OCI-LY1 (cell line): ENCODE measurements at regions not wholly inside any gene's neighbourhood (a gene's known extent, or its start where the extent isn't known, plus 50 kb on each side); places are given as distances from the start of the nearest gene placed in this dataset.

Experiments used
- H2AFZ ChIP-seq: fragments of 200-600 bp; sonication (generic), shearing (Covaris generic); 2 replicates; pipeline ENCODE4 v1.6.0; 2014; ENCODE audit warnings: antibody characterized with exemption, mild to moderate bottlenecking, low read length
- H3F3A ChIP-seq: fragments of 200-600 bp; sonication (generic), shearing (Covaris generic); 2 replicates; pipeline ENCODE4 v1.6.0; 2014; ENCODE audit warnings: mild to moderate bottlenecking, antibody characterized with exemption, low read length, moderate library complexity; ENCODE audit not compliant: insufficient read depth
- H3K27ac ChIP-seq: fragments of 200-600 bp; sonication (generic); 2 replicates; pipeline ENCODE4 v1.5.1; 2014; ENCODE audit warnings: low read length, mixed run types, mild to moderate bottlenecking, low read depth; ENCODE audit not compliant: poor library complexity, severe bottlenecking
- H3K27me3 ChIP-seq: fragments of 200-600 bp; sonication (generic); 2 replicates; pipeline ENCODE4 v1.6.0; 2014; ENCODE audit warnings: antibody characterized with exemption, mild to moderate bottlenecking, low read length, moderate library complexity; ENCODE audit not compliant: insufficient read depth
- H3K36me3 ChIP-seq: fragments of 200-600 bp; sonication (generic); 2 replicates; pipeline ENCODE4 v1.6.1; 2014; ENCODE audit warnings: mild to moderate bottlenecking, antibody characterized with exemption, low read length, moderate library complexity, mixed read lengths; ENCODE audit not compliant: insufficient read depth
- H3K4me1 ChIP-seq: fragments of 200-600 bp; sonication (generic); 2 replicates; pipeline ENCODE4 v1.5.1; 2014; ENCODE audit warnings: mild to moderate bottlenecking, low read length, moderate library complexity; ENCODE audit not compliant: insufficient read depth, severe bottlenecking
- H3K4me2 ChIP-seq: fragments of 200-600 bp; sonication (generic), shearing (Covaris generic); 2 replicates; pipeline ENCODE4 v1.6.1; 2014; ENCODE audit warnings: low read length
- H3K4me3 ChIP-seq: fragments of 200-600 bp; sonication (generic); 2 replicates; pipeline ENCODE4 v1.5.1; 2014; ENCODE audit warnings: low read length, low read depth, mild to moderate bottlenecking, mixed read lengths; ENCODE audit not compliant: poor library complexity, severe bottlenecking
- H3K79me2 ChIP-seq: fragments of 200-600 bp; shearing (Covaris generic); 2 replicates; pipeline ENCODE4 v1.6.1; 2016; ENCODE audit warnings: mixed run types, low read length, mixed read lengths; ENCODE audit not compliant: insufficient read depth
- H3K9ac ChIP-seq: fragments of 200-600 bp; sonication (generic), shearing (Covaris generic); 2 replicates; pipeline ENCODE4 v1.6.1; 2014; ENCODE audit warnings: mild to moderate bottlenecking, low read length, mixed read lengths
- H3K9me2 ChIP-seq: fragments of 200-600 bp; sonication (generic), shearing (Covaris generic); 2 replicates; pipeline ENCODE4 v1.6.1; 2014; ENCODE audit warnings: low read depth, mild to moderate bottlenecking, low read length, mixed read lengths
- H3K9me3 ChIP-seq: fragments of 200-600 bp; shearing (Covaris generic); 2 replicates; pipeline ENCODE4 v1.6.1; 2014; ENCODE audit warnings: low read length, mixed read lengths
- H4K20me1 ChIP-seq: fragments of 200-600 bp; sonication (generic), shearing (Covaris generic); 2 replicates; pipeline ENCODE4 v1.6.0; 2016; ENCODE audit warnings: mild to moderate bottlenecking, low read length; ENCODE audit not compliant: insufficient read depth
- EZH2 ChIP-seq: fragments of 200-600 bp; sonication (generic), shearing (Covaris generic); IDR thresholded peaks from 2 replicates; pipeline ENCODE4 v1.8.0; 2017; ENCODE audit warnings: borderline replicate concordance, mixed run types, mild to moderate bottlenecking, antibody characterized with exemption, low read length, moderate library complexity, mixed read lengths
- TF ChIP-seq, protein P1 (sequence below): fragments of 200-600 bp; sonication (generic), shearing (Covaris generic); IDR thresholded peaks from 2 replicates; pipeline ENCODE4 v1.5.1; 2017; ENCODE audit warnings: mild to moderate bottlenecking, antibody characterized with exemption, low read length, moderate library complexity, mixed read lengths

GRCh38 chr2:238636269-238637073, 209.7 kb downstream of the ASB1 start:
- Histone ChIP-seq H3K27me3 (no peaks in the 10 kb centered on the region), H3K9me3 (no peaks in the 10 kb centered on the region), H3K27ac (no peak overlapping the region), H3K9ac (no peak overlapping the region), H3F3A (no peaks in the 10 kb centered on the region), H3K9me2 (no peaks in the 10 kb centered on the region), H3K4me2 (no peak overlapping the region), H3K79me2 (no peaks in the 10 kb centered on the region), H3K36me3 (no peaks in the 10 kb centered on the region), H2AFZ (no peak overlapping the region), H4K20me1 (no peaks in the 10 kb centered on the region), H3K4me1 (no peaks in the 10 kb centered on the region), H3K4me3 (no peak overlapping the region)
- TF ChIP-seq, protein P1, sequence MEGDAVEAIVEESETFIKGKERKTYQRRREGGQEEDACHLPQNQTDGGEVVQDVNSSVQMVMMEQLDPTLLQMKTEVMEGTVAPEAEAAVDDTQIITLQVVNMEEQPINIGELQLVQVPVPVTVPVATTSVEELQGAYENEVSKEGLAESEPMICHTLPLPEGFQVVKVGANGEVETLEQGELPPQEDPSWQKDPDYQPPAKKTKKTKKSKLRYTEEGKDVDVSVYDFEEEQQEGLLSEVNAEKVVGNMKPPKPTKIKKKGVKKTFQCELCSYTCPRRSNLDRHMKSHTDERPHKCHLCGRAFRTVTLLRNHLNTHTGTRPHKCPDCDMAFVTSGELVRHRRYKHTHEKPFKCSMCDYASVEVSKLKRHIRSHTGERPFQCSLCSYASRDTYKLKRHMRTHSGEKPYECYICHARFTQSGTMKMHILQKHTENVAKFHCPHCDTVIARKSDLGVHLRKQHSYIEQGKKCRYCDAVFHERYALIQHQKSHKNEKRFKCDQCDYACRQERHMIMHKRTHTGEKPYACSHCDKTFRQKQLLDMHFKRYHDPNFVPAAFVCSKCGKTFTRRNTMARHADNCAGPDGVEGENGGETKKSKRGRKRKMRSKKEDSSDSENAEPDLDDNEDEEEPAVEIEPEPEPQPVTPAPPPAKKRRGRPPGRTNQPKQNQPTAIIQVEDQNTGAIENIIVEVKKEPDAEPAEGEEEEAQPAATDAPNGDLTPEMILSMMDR = no peak
- TF ChIP-seq EZH2 = no peak

- TF ChIP-seq, protein P1 = no peak
- no peak for TF ChIP-seq EZH2
Measured at GRCh38 chr2:238638100-238638981, 209.5 kb upstream of the TWIST2 start.

DNA sequence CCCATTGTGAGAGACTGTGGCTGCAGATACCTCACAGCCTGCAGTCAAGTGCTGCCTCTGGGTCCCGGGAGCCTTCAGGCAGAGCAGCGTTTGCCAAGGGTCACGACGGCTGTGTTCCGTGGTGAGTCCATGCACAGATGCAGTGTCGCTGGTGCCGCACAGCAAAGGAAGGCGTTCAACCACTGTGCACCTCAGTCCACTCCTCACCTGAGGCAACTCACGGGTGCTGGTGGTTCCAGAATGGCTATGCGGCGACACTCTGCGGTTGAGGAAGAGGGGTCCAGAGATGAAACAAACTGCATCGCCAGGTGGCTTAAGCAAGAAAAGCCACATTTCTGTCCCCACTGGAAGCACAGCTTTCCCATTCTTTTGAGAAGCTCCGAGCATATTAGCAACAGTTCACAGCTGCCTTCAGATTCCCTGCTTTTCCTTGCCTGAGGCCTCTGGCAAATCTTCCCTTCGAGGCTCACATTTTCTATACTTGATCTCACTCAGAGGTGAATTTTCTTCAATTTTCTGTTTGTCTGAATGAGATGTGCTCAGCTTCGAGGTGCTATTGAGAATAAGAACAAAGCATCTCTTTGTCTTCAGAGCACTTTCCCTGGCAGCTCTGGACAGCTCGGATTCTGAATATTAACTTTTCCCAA, 208.8 kb upstream of the TWIST2 start:
- H3K9me2 ChIP-seq = no peaks in the 10 kb centered on the region
- no peak for TF ChIP-seq EZH2
- TF ChIP-seq, protein P1 = no peak
- no peak overlapping the region for H3K9ac ChIP-seq
- H3K79me2 ChIP-seq = no peaks in the 10 kb centered on the region
- H3K27me3 ChIP-seq = no peaks in the 10 kb centered on the region
- H3K4me1 ChIP-seq = no peaks in the 10 kb centered on the region
- H3K27ac ChIP-seq = no peak overlapping the region
- no peak overlapping the region for H3K4me3 ChIP-seq
- no peaks in the 10 kb centered on the region for H3F3A ChIP-seq
- H4K20me1 ChIP-seq = no peaks in the 10 kb centered on the region
- H3K9me3 ChIP-seq = no peaks in the 10 kb centered on the region
- no peaks in the 10 kb centered on the region for H3K36me3 ChIP-seq
- H3K4me2 ChIP-seq = no peak overlapping the region
- no peak overlapping the region for H2AFZ ChIP-seq

More at GRCh38 chr2:238638100-238638981, 209.5 kb upstream of the TWIST2 start:
- H4K20me1 ChIP-seq = no peaks in the 10 kb centered on the region
- no peak overlapping the region for H3K9ac ChIP-seq
- H3K9me3 ChIP-seq = no peaks in the 10 kb centered on the region
- H3F3A ChIP-seq = no peaks in the 10 kb centered on the region
- no peaks in the 10 kb centered on the region for H3K36me3 ChIP-seq
- no peak overlapping the region for H3K4me2 ChIP-seq
- no peak overlapping the region for H3K27ac ChIP-seq
- no peaks in the 10 kb centered on the region for H3K79me2 ChIP-seq
- no peaks in the 10 kb centered on the region for H3K4me1 ChIP-seq
- no peak overlapping the region for H3K4me3 ChIP-seq
- H3K9me2 ChIP-seq = no peaks in the 10 kb centered on the region
- H2AFZ ChIP-seq = no peak overlapping the region
- no peaks in the 10 kb centered on the region for H3K27me3 ChIP-seq
